ENCODE measurements at regions not wholly inside any gene's neighbourhood (a gene's known extent, or its start where the extent isn't known, plus 50 kb on each side); places are given as distances from the start of the nearest gene placed in this dataset.

GRCh38 chr6:21811484-21811883 lies 217.9 kb downstream of the SOX4 start:
- TF ChIP-seq CTCF (IDR thresholded peaks at IDR 0.05) (no peak), POLR2A (IDR thresholded peaks at IDR 0.05) (no peak)
- intact Hi-C loops (cut with DNase I), result no loop called here
- H3K27me3 ChIP-seq, result no peaks in the 10 kb centered on the region
- DNase-seq (no peak), ATAC-seq (no peak)
- WGBS, 2 donors, result 71 to 72% methylated on average over 4 of the region's 4 CpGs
- H3K4me3 ChIP-seq, result no peak overlapping the region
- H3K4me1 ChIP-seq, result no peaks in the 10 kb centered on the region
- H3K27ac ChIP-seq, result no peak overlapping the region
- H3K36me3 ChIP-seq (replicated peaks in 1 of 2; ENCODE audit: insufficient read depth in 1 of 2, low read depth in 2 of 2), result no peaks in the 10 kb centered on the region
- no peaks in the 10 kb centered on the region for H3K9me3 ChIP-seq

- no peaks in the 10 kb centered on the region for H3K4me1 ChIP-seq
- H3K36me3 ChIP-seq (replicated peaks in 1 of 2; ENCODE audit: insufficient read depth in 1 of 2, low read depth in 2 of 2), result no peaks in the 10 kb centered on the region
- no peaks in the 10 kb centered on the region for H3K9me3 ChIP-seq
- H3K27me3 ChIP-seq, result no peaks in the 10 kb centered on the region
- 58 to 70% methylated on average over 3 of the region's 3 CpGs for WGBS, 2 donors
- no peak for DNase-seq
- no peak overlapping the region for H3K4me3 ChIP-seq
- no peak overlapping the region for H3K27ac ChIP-seq
- TF ChIP-seq POLR2A (IDR thresholded peaks at IDR 0.05), result no peak
- no peak for TF ChIP-seq CTCF (IDR thresholded peaks at IDR 0.05)
- intact Hi-C loops (cut with DNase I), result no loop called here
- ATAC-seq, result no peak
These were observed 222.7 kb downstream of the SOX4 start for GRCh38 chr6:21816231-21816630.

- ATAC-seq, result no peak
- intact Hi-C loops (cut with DNase I), result no loop called here
- no peak overlapping the region for H3K4me3 ChIP-seq
- TF ChIP-seq POLR2A (IDR thresholded peaks at IDR 0.05), result no peak
- no peak for TF ChIP-seq CTCF (IDR thresholded peaks at IDR 0.05)
- 85 to 88% methylated on average over 6 of the region's 6 CpGs for WGBS, 2 donors
- H3K9me3 ChIP-seq, result no peaks in the 10 kb centered on the region
- DNase-seq, result no peak
- H3K27ac ChIP-seq, result no peak overlapping the region
- no peaks in the 10 kb centered on the region for H3K36me3 ChIP-seq (replicated peaks in 1 of 2; ENCODE audit: insufficient read depth in 1 of 2, low read depth in 2 of 2)
- H3K27me3 ChIP-seq, result no peaks in the 10 kb centered on the region
- peaks cover 6% of the 10 kb centered on the region for H3K4me1 ChIP-seq
These were observed 226.9 kb downstream of the SOX4 start for GRCh38 chr6:21820442-21820841.

- H3K36me3 ChIP-seq (replicated peaks in 1 of 2; ENCODE audit: insufficient read depth in 1 of 2, low read depth in 2 of 2), result no peaks in the 10 kb centered on the region
- 56 to 59% methylated on average over 1 of the region's 1 CpG for WGBS, 2 donors
- DNase-seq (no peak), ATAC-seq (no peak)
- H3K27me3 ChIP-seq, result no peaks in the 10 kb centered on the region
- TF ChIP-seq POLR2A (IDR thresholded peaks at IDR 0.05), result no peak
- TF ChIP-seq CTCF (IDR thresholded peaks at IDR 0.05), result no peak
- H3K27ac ChIP-seq, result no peak overlapping the region
- H3K4me1 ChIP-seq, result peaks cover 6% of the 10 kb centered on the region
- H3K9me3 ChIP-seq, result no peaks in the 10 kb centered on the region
- intact Hi-C loops (cut with DNase I), result no loop called here
- H3K4me3 ChIP-seq, result no peak overlapping the region
These were observed 229.8 kb downstream of the SOX4 start for GRCh38 chr6:21823371-21823770.

GRCh38 chr6:21824431-21825177 lies 231.1 kb downstream of the SOX4 start:
- Histone ChIP-seq H3K4me1 (peaks cover 6% of the 10 kb centered on the region), H3K27ac (no peak overlapping the region), H3K4me3 (no peak overlapping the region), H3K36me3 (replicated peaks in 1 of 2; ENCODE audit: insufficient read depth in 1 of 2, low read depth in 2 of 2) (no peaks in the 10 kb centered on the region), H3K27me3 (no peaks in the 10 kb centered on the region), H3K9me3 (no peaks in the 10 kb centered on the region)
- 34 to 47% methylated on average over 8 of the region's 8 CpGs for WGBS, 2 donors
- TF ChIP-seq CTCF (IDR thresholded peaks at IDR 0.05), result no peak
- DNase-seq (no peak), ATAC-seq (no peak)
- intact Hi-C loops (cut with DNase I), result no loop called here
